ENCODE measurements at regions not wholly inside any gene's neighbourhood (a gene's known extent, or its start where the extent isn't known, plus 50 kb on each side); places are given as distances from the start of the nearest gene placed in this dataset.
"Not testable (repeated sequence)": the region's sequence is repeated elsewhere in the genome, so short reads cannot be mapped to it uniquely, and the experiment has no call there.

- H3K36me3 ChIP-seq: no peaks in the 10 kb centered on the region
- ATAC-seq (ENCODE audit: insufficient number of reproducible peaks, low FRiP score, low read depth) (no peak), DNase-seq (ENCODE audit: low spot score) (no peak)
- H3K9me3 ChIP-seq: no peaks in the 10 kb centered on the region
- H3K4me3 ChIP-seq: no peak overlapping the region
- no peak for TF ChIP-seq CTCF (IDR thresholded peaks at IDR 0.05)
- no peak overlapping the region for H3K27ac ChIP-seq
- no peaks in the 10 kb centered on the region for H3K27me3 ChIP-seq (replicated peaks; ENCODE audit: insufficient read depth)
- no peaks in the 10 kb centered on the region for H3K4me1 ChIP-seq (ENCODE audit: control insufficient read depth in 1 of 2, low read depth in 2 of 2)
These were observed 543.9 kb upstream of the SEMA6A start for GRCh38 chr5:117118499-117118898.

- H3K9me3 ChIP-seq; DNase-seq (ENCODE audit: low spot score); ATAC-seq (ENCODE audit: insufficient number of reproducible peaks, low FRiP score, low read depth); H3K4me3 ChIP-seq; H3K27ac ChIP-seq; H3K27me3 ChIP-seq (replicated peaks; ENCODE audit: insufficient read depth); H3K36me3 ChIP-seq; H3K4me1 ChIP-seq (ENCODE audit: control insufficient read depth in 1 of 2, low read depth in 2 of 2): not testable (repeated sequence)
These were observed 542.7 kb upstream of the SEMA6A start for GRCh38 chr5:117117314-117117713.

GRCh38 chr5:117110548-117110947, 535.9 kb upstream of the SEMA6A start:
- no peaks in the 10 kb centered on the region for H3K4me1 ChIP-seq (ENCODE audit: control insufficient read depth in 1 of 2, low read depth in 2 of 2)
- no peak for TF ChIP-seq CTCF (IDR thresholded peaks at IDR 0.05)
- H3K27me3 ChIP-seq (replicated peaks; ENCODE audit: insufficient read depth): no peaks in the 10 kb centered on the region
- no peaks in the 10 kb centered on the region for H3K36me3 ChIP-seq
- ATAC-seq (ENCODE audit: insufficient number of reproducible peaks, low FRiP score, low read depth) (no peak), DNase-seq (ENCODE audit: low spot score) (no peak)
- no peaks in the 10 kb centered on the region for H3K9me3 ChIP-seq
- H3K27ac ChIP-seq: no peak overlapping the region
- H3K4me3 ChIP-seq: no peak overlapping the region

DNA sequence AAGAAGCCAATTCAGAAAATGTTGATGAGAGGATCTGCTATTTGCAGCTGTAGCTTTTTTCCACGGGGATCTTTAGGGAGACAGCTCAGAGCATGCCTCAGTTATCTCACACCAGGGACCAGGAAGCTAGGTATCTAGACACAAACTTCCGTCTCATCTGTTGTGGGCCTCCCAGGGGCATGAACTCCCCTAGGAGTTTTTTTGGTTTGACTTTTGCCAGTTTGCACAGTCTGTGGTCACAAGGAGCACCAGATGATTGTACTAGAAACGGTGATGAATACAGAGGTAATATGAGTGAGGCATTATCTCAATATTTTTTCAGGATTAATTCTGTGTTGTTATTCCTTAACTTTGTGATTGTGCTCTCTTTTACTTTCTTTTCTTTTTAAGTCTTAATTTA, 533.2 kb upstream of the SEMA6A start:
- no peak for DNase-seq (ENCODE audit: low spot score)
- no peak for ATAC-seq (ENCODE audit: insufficient number of reproducible peaks, low FRiP score, low read depth)
- Histone ChIP-seq H3K27ac (no peak overlapping the region), H3K9me3 (no peaks in the 10 kb centered on the region), H3K27me3 (replicated peaks; ENCODE audit: insufficient read depth) (no peaks in the 10 kb centered on the region), H3K4me1 (ENCODE audit: control insufficient read depth in 1 of 2, low read depth in 2 of 2) (no peaks in the 10 kb centered on the region), H3K4me3 (no peak overlapping the region), H3K36me3 (no peaks in the 10 kb centered on the region)
- no peak for TF ChIP-seq CTCF (IDR thresholded peaks at IDR 0.05)

GRCh38 chr5:117103703-117104102, 529.1 kb upstream of the SEMA6A start:
- no peaks in the 10 kb centered on the region for H3K27me3 ChIP-seq (replicated peaks; ENCODE audit: insufficient read depth)
- no peak for ATAC-seq (ENCODE audit: insufficient number of reproducible peaks, low FRiP score, low read depth)
- no peak for TF ChIP-seq CTCF (IDR thresholded peaks at IDR 0.05)
- H3K4me1 ChIP-seq (ENCODE audit: control insufficient read depth in 1 of 2, low read depth in 2 of 2): no peaks in the 10 kb centered on the region
- H3K4me3 ChIP-seq: no peak overlapping the region
- H3K27ac ChIP-seq: no peak overlapping the region
- no peaks in the 10 kb centered on the region for H3K9me3 ChIP-seq
- H3K36me3 ChIP-seq: no peaks in the 10 kb centered on the region
- no peak for DNase-seq (ENCODE audit: low spot score)

- TF ChIP-seq CTCF (IDR thresholded peaks at IDR 0.05): no peak
- ATAC-seq (ENCODE audit: insufficient number of reproducible peaks, low FRiP score, low read depth) (no peak), DNase-seq (ENCODE audit: low spot score) (no peak)
- no peak overlapping the region for H3K4me3 ChIP-seq
- no peaks in the 10 kb centered on the region for H3K4me1 ChIP-seq (ENCODE audit: control insufficient read depth in 1 of 2, low read depth in 2 of 2)
- no peaks in the 10 kb centered on the region for H3K27me3 ChIP-seq (replicated peaks; ENCODE audit: insufficient read depth)
- no peaks in the 10 kb centered on the region for H3K36me3 ChIP-seq
- H3K9me3 ChIP-seq: no peaks in the 10 kb centered on the region
- no peak overlapping the region for H3K27ac ChIP-seq
These were observed 528.0 kb upstream of the SEMA6A start for GRCh38 chr5:117102591-117102990.

All from thoracic aorta (tissue), 2 donors.